ENCODE measurements at regions not wholly inside any gene's neighbourhood (a gene's known extent, or its start where the extent isn't known, plus 50 kb on each side); places are given as distances from the start of the nearest gene placed in this dataset.

GRCh38 chr15:35302334-35302733 lies 217.2 kb upstream of the NANOGP8 start:
- TF ChIP-seq CTCF (IDR thresholded peaks at IDR 0.05) (no peak), ZC3H11A (IDR thresholded peaks at IDR 0.05) (no peak), EHMT2 (IDR thresholded peaks at IDR 0.05; ENCODE audit: low read depth) (no peak)
